Liver (tissue), 3 donors: ENCODE measurements at regions not wholly inside any gene's neighbourhood (a gene's known extent, or its start where the extent isn't known, plus 50 kb on each side); places are given as distances from the start of the nearest gene placed in this dataset.

Source experiments
- EGR1 ChIP-seq, 2 donors: IDR thresholded peaks; 2 replicates each; pipeline ENCODE4 v1.6.1; 2016 to 2018; ENCODE audit warnings: antibody characterized with exemption in 2 of 2, low read depth in 2 of 2
- JUND ChIP-seq, 2 donors: IDR thresholded peaks; 2 replicates each; pipeline ENCODE4 v1.6.1; 2016; ENCODE audit warnings: antibody characterized with exemption in 2 of 2
- TF ChIP-seq, protein P1 (sequence below): fragments of 150-350 bp; IDR thresholded peaks from 2 replicates; pipeline ENCODE4 v1.5.1; 2017; ENCODE audit warnings: improper control_type of control experiment, low read depth, low read length; ENCODE audit not compliant: missing input control
- TF ChIP-seq, protein P2 (sequence below): IDR thresholded peaks from 2 replicates; pipeline ENCODE4 v1.6.1; 2016; ENCODE audit warnings: antibody characterized with exemption
- TF ChIP-seq, protein P3 (sequence below): IDR thresholded peaks from 2 replicates; pipeline ENCODE4 v1.6.1; 2016; ENCODE audit warnings: antibody characterized with exemption, mild to moderate bottlenecking
- donor health status: healthy.
- donor health status: healthy.

DNA sequence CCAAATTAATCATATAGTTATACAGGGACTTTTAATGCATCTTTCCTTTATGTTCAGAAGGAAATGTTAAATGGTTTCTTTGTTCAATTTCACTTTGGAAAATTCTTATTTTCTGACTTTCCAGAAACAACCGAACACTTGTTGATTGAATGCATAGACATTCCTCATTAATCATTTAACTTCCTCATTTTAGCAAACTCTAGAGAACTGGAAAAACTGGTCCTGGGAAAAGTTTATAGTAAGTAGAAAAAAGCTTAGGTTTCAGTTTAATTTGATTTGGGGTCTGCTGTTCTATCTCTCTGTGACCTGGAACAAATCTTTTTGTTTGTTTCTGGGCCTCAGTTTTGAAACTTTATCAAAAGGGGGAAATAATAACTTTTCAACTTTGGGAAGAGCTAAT, 320.4 kb downstream of the CMPK2 start:
- TF ChIP-seq, protein P1, sequence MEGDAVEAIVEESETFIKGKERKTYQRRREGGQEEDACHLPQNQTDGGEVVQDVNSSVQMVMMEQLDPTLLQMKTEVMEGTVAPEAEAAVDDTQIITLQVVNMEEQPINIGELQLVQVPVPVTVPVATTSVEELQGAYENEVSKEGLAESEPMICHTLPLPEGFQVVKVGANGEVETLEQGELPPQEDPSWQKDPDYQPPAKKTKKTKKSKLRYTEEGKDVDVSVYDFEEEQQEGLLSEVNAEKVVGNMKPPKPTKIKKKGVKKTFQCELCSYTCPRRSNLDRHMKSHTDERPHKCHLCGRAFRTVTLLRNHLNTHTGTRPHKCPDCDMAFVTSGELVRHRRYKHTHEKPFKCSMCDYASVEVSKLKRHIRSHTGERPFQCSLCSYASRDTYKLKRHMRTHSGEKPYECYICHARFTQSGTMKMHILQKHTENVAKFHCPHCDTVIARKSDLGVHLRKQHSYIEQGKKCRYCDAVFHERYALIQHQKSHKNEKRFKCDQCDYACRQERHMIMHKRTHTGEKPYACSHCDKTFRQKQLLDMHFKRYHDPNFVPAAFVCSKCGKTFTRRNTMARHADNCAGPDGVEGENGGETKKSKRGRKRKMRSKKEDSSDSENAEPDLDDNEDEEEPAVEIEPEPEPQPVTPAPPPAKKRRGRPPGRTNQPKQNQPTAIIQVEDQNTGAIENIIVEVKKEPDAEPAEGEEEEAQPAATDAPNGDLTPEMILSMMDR: no peak
- TF ChIP-seq EGR1 (IDR thresholded peaks at IDR 0.05; ENCODE audit: low read depth in 2 of 2) (no peak), JUND (IDR thresholded peaks at IDR 0.05) (no peak)
- TF ChIP-seq, protein P2, sequence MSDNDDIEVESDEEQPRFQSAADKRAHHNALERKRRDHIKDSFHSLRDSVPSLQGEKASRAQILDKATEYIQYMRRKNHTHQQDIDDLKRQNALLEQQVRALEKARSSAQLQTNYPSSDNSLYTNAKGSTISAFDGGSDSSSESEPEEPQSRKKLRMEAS: no peak
- TF ChIP-seq, protein P3, sequence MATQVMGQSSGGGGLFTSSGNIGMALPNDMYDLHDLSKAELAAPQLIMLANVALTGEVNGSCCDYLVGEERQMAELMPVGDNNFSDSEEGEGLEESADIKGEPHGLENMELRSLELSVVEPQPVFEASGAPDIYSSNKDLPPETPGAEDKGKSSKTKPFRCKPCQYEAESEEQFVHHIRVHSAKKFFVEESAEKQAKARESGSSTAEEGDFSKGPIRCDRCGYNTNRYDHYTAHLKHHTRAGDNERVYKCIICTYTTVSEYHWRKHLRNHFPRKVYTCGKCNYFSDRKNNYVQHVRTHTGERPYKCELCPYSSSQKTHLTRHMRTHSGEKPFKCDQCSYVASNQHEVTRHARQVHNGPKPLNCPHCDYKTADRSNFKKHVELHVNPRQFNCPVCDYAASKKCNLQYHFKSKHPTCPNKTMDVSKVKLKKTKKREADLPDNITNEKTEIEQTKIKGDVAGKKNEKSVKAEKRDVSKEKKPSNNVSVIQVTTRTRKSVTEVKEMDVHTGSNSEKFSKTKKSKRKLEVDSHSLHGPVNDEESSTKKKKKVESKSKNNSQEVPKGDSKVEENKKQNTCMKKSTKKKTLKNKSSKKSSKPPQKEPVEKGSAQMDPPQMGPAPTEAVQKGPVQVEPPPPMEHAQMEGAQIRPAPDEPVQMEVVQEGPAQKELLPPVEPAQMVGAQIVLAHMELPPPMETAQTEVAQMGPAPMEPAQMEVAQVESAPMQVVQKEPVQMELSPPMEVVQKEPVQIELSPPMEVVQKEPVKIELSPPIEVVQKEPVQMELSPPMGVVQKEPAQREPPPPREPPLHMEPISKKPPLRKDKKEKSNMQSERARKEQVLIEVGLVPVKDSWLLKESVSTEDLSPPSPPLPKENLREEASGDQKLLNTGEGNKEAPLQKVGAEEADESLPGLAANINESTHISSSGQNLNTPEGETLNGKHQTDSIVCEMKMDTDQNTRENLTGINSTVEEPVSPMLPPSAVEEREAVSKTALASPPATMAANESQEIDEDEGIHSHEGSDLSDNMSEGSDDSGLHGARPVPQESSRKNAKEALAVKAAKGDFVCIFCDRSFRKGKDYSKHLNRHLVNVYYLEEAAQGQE: no peak
